ENCODE measurements at regions not wholly inside any gene's neighbourhood (a gene's known extent, or its start where the extent isn't known, plus 50 kb on each side); places are given as distances from the start of the nearest gene placed in this dataset.

- DNase-seq (ENCODE audit: low read depth, low spot score): no peak
Measured at GRCh38 chr2:217478831-217479455, 523.9 kb downstream of the TNS1 start.

- no peak for DNase-seq (ENCODE audit: low read depth, low spot score)
Measured at GRCh38 chr2:217477583-217477982, 525.2 kb downstream of the TNS1 start.

- DNase-seq (ENCODE audit: low read depth, low spot score): no peak
Measured at GRCh38 chr2:217475791-217476190, 527.0 kb downstream of the TNS1 start.

GRCh38 chr2:217475101-217475500, 527.7 kb downstream of the TNS1 start:
- DNase-seq (ENCODE audit: low read depth, low spot score): no peak

- peak; percentile 77 for DNase-seq (ENCODE audit: low read depth, low spot score)
Measured at GRCh38 chr2:217471319-217471718, 531.5 kb downstream of the TNS1 start.

- DNase-seq (ENCODE audit: low read depth, low spot score): no peak
Measured at GRCh38 chr2:217469203-217469810, 533.5 kb downstream of the TNS1 start.

GRCh38 chr2:217468042-217468830, 534.6 kb downstream of the TNS1 start:
- no peak for DNase-seq (ENCODE audit: low read depth, low spot score)

- DNase-seq (ENCODE audit: low read depth, low spot score): no peak
Measured at GRCh38 chr2:217467331-217467730, 535.5 kb downstream of the TNS1 start.

GRCh38 chr2:217466805-217467204, 536.0 kb downstream of the TNS1 start:
- DNase-seq (ENCODE audit: low read depth, low spot score): no peak

- DNase-seq (ENCODE audit: low read depth, low spot score): no peak
Measured at GRCh38 chr2:217466104-217466503, 536.7 kb downstream of the TNS1 start.

GRCh38 chr2:217465100-217465499, 537.7 kb downstream of the TNS1 start:
- no peak for DNase-seq (ENCODE audit: low read depth, low spot score)

GRCh38 chr2:217463402-217464075, 539.3 kb downstream of the TNS1 start:
- no peak for DNase-seq (ENCODE audit: low read depth, low spot score)

- DNase-seq (ENCODE audit: low read depth, low spot score): no peak
Measured at GRCh38 chr2:217462121-217462520, 540.7 kb downstream of the TNS1 start.

- DNase-seq (ENCODE audit: low read depth, low spot score): no peak
Measured at GRCh38 chr2:217461674-217462073, 541.1 kb downstream of the TNS1 start.

GRCh38 chr2:217459680-217460405, 543.0 kb downstream of the TNS1 start:
- peak; percentile 73 for DNase-seq (ENCODE audit: low read depth, low spot score)

GRCh38 chr2:217459016-217459415, 543.8 kb downstream of the TNS1 start:
- DNase-seq (ENCODE audit: low read depth, low spot score): no peak

- DNase-seq (ENCODE audit: low read depth, low spot score): no peak
Measured at GRCh38 chr2:217456016-217456415, 546.8 kb downstream of the TNS1 start.

GRCh38 chr2:217452928-217453327, 549.9 kb downstream of the TNS1 start:
- no peak for DNase-seq (ENCODE audit: low read depth, low spot score)

GRCh38 chr2:217451666-217452065, 551.1 kb downstream of the TNS1 start:
- DNase-seq (ENCODE audit: low read depth, low spot score): peak; percentile 51

- DNase-seq (ENCODE audit: low read depth, low spot score): no peak
Measured at GRCh38 chr2:217449444-217449843, 553.4 kb downstream of the TNS1 start.

GRCh38 chr2:217448860-217449259, 553.9 kb downstream of the TNS1 start:
- no peak for DNase-seq (ENCODE audit: low read depth, low spot score)

- DNase-seq (ENCODE audit: low read depth, low spot score): peak; percentile 67
Measured at GRCh38 chr2:217445723-217446122, 557.1 kb downstream of the TNS1 start.

Measured in astrocyte of the hippocampus (primary cell).